ENCODE measurements at regions not wholly inside any gene's neighbourhood (a gene's known extent, or its start where the extent isn't known, plus 50 kb on each side); places are given as distances from the start of the nearest gene placed in this dataset.

DNA sequence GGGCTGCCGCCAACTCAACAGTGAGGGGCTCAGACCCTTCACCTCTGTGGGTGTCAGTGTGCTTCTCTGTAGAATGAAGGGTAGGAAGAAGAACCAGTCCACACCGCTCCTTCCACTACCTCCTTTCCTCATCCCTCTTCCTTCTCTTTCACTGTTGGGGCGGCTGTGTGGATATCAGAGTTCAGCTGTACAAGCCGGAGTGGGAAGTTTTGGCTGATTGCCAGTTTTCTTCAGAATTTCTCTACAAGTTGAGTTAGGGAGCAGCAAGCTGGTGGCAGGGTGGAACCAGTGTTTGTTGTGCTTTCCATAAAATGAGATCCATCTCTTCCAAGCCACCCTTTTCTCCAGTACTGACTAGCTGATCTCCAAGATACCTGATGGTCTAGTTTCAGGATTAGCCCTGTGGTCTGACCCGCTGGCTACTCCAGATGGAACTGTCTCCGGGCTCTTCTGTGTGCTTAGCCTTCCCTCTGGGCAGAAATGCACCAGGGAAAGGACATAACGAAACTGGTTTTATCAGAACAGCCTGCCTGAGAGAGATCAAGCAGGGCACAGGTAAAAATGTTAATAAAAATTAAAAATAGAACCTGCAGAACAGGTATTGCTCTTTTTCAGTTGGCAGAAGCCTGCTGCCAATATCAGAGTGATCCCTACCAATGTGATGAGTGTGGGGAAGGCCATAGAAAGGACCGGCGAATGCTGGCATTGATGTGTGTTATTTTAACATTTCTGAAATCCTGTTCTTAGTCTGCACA, 169.9 kb upstream of the TSC22D2 start (continued):
- TF ChIP-seq, protein P1, sequence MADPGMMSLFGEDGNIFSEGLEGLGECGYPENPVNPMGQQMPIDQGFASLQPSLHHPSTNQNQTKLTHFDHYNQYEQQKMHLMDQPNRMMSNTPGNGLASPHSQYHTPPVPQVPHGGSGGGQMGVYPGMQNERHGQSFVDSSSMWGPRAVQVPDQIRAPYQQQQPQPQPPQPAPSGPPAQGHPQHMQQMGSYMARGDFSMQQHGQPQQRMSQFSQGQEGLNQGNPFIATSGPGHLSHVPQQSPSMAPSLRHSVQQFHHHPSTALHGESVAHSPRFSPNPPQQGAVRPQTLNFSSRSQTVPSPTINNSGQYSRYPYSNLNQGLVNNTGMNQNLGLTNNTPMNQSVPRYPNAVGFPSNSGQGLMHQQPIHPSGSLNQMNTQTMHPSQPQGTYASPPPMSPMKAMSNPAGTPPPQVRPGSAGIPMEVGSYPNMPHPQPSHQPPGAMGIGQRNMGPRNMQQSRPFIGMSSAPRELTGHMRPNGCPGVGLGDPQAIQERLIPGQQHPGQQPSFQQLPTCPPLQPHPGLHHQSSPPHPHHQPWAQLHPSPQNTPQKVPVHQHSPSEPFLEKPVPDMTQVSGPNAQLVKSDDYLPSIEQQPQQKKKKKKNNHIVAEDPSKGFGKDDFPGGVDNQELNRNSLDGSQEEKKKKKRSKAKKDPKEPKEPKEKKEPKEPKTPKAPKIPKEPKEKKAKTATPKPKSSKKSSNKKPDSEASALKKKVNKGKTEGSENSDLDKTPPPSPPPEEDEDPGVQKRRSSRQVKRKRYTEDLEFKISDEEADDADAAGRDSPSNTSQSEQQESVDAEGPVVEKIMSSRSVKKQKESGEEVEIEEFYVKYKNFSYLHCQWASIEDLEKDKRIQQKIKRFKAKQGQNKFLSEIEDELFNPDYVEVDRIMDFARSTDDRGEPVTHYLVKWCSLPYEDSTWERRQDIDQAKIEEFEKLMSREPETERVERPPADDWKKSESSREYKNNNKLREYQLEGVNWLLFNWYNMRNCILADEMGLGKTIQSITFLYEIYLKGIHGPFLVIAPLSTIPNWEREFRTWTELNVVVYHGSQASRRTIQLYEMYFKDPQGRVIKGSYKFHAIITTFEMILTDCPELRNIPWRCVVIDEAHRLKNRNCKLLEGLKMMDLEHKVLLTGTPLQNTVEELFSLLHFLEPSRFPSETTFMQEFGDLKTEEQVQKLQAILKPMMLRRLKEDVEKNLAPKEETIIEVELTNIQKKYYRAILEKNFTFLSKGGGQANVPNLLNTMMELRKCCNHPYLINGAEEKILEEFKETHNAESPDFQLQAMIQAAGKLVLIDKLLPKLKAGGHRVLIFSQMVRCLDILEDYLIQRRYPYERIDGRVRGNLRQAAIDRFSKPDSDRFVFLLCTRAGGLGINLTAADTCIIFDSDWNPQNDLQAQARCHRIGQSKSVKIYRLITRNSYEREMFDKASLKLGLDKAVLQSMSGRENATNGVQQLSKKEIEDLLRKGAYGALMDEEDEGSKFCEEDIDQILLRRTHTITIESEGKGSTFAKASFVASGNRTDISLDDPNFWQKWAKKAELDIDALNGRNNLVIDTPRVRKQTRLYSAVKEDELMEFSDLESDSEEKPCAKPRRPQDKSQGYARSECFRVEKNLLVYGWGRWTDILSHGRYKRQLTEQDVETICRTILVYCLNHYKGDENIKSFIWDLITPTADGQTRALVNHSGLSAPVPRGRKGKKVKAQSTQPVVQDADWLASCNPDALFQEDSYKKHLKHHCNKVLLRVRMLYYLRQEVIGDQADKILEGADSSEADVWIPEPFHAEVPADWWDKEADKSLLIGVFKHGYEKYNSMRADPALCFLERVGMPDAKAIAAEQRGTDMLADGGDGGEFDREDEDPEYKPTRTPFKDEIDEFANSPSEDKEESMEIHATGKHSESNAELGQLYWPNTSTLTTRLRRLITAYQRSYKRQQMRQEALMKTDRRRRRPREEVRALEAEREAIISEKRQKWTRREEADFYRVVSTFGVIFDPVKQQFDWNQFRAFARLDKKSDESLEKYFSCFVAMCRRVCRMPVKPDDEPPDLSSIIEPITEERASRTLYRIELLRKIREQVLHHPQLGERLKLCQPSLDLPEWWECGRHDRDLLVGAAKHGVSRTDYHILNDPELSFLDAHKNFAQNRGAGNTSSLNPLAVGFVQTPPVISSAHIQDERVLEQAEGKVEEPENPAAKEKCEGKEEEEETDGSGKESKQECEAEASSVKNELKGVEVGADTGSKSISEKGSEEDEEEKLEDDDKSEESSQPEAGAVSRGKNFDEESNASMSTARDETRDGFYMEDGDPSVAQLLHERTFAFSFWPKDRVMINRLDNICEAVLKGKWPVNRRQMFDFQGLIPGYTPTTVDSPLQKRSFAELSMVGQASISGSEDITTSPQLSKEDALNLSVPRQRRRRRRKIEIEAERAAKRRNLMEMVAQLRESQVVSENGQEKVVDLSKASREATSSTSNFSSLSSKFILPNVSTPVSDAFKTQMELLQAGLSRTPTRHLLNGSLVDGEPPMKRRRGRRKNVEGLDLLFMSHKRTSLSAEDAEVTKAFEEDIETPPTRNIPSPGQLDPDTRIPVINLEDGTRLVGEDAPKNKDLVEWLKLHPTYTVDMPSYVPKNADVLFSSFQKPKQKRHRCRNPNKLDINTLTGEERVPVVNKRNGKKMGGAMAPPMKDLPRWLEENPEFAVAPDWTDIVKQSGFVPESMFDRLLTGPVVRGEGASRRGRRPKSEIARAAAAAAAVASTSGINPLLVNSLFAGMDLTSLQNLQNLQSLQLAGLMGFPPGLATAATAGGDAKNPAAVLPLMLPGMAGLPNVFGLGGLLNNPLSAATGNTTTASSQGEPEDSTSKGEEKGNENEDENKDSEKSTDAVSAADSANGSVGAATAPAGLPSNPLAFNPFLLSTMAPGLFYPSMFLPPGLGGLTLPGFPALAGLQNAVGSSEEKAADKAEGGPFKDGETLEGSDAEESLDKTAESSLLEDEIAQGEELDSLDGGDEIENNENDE (IDR thresholded peaks at IDR 0.05; ENCODE audit: insufficient replicate concordance, low read length), result no peak
- TF ChIP-seq KDM4A (IDR thresholded peaks at IDR 0.05; ENCODE audit: low read depth, low read length, severe bottlenecking), result no peak
- TF ChIP-seq CEBPB (IDR thresholded peaks at IDR 0.05; ENCODE audit: low read depth, low read length), result no peak
- TF ChIP-seq EZH2 (IDR thresholded peaks at IDR 0.05; ENCODE audit: low read depth, low read length, severe bottlenecking), result no peak
- TF ChIP-seq RBBP5 (IDR thresholded peaks at IDR 0.05; ENCODE audit: borderline replicate concordance, low read depth, low read length), result no peak
